Mucosa of descending colon (tissue), 3 donors: ENCODE measurements at regions not wholly inside any gene's neighbourhood (a gene's known extent, or its start where the extent isn't known, plus 50 kb on each side); places are given as distances from the start of the nearest gene placed in this dataset.
A peak's percentile ranks its signal among the peaks of the same experiment; 100 is the strongest.

ENCODE experiments used
- ATAC-seq: fragments of 200-7000 bp; cut with Tn5 transposase; one replicate; pipeline ENCODE4 v1.9.1; 2020; ENCODE audit warnings: mild to moderate bottlenecking, moderate library complexity
- DNase-seq, 3 donors: peaks; one replicate each; pipeline ENCODE4 v3.0.0-alpha.2; 2020
- H3K36me3 ChIP-seq: fragments of 200-600 bp; one replicate; pipeline ENCODE4 v1.8.0; 2021; ENCODE audit warnings: low read depth, mild to moderate bottlenecking
- H3K4me1 ChIP-seq: fragments of 200-600 bp; one replicate; pipeline ENCODE4 v1.8.0; 2021; ENCODE audit warnings: low read depth, mild to moderate bottlenecking
- H3K4me3 ChIP-seq: fragments of 200-600 bp; one replicate; pipeline ENCODE4 v1.8.0; 2021; ENCODE audit warnings: mild to moderate bottlenecking
- H3K9me3 ChIP-seq: fragments of 200-600 bp; one replicate; pipeline ENCODE4 v1.8.0; 2021; ENCODE audit warnings: mild to moderate bottlenecking
- CTCF ChIP-seq: fragments of 200-600 bp; IDR thresholded peaks from one replicate; pipeline ENCODE4 v1.8.0; 2022; ENCODE audit warnings: antibody characterized with exemption, mild to moderate bottlenecking
- intact Hi-C, 2 donors: fragments of 100-400 bp; cut with DNase I in 1 of 2; cut with micrococcal nuclease in 1 of 2; formaldehyde crosslinking; loops; one replicate each; pipeline versions ENCODE4 v1.11.0 to v1.11.1; 2022; cut with DNase I, micrococcal nuclease
- donor health status: DM: no; HTN: no; CAD: no; lungs with moderate emphysema.
- donor health status: DM: no; HTN: no; CAD: no.
- donor health status: DM: no; HTN: yes; CAD: no.

- no peak for DNase-seq
- intact Hi-C loops, result no loop called here
- TF ChIP-seq CTCF, result no peak
Observed at GRCh38 chr13:37456041-37456440, 142.5 kb downstream of the POSTN start.

GRCh38 chr13:37453246-37453645 is 145.3 kb downstream of the POSTN start:
- no peak overlapping the region for H3K4me3 ChIP-seq
- intact Hi-C loops, result no loop called here
- no peaks in the 10 kb centered on the region for H3K36me3 ChIP-seq
- ATAC-seq (no peak), DNase-seq (no peak)
- H3K4me1 ChIP-seq, result no peaks in the 10 kb centered on the region
- H3K9me3 ChIP-seq, result peaks cover 3% of the 10 kb centered on the region
- TF ChIP-seq CTCF, result no peak

More at GRCh38 chr13:37456041-37456440, 142.5 kb downstream of the POSTN start:
- Histone ChIP-seq H3K4me3 (no peak overlapping the region), H3K4me1 (no peaks in the 10 kb centered on the region), H3K9me3 (peaks cover 3% of the 10 kb centered on the region), H3K36me3 (no peaks in the 10 kb centered on the region)
- ATAC-seq, result no peak

- intact Hi-C loops, result no loop called here
- DNase-seq, result no peak
- no peak for ATAC-seq
- Histone ChIP-seq H3K4me1 (no peaks in the 10 kb centered on the region), H3K36me3 (no peaks in the 10 kb centered on the region), H3K4me3 (no peak overlapping the region), H3K9me3 (peaks cover 3% of the 10 kb centered on the region)
- TF ChIP-seq CTCF, result no peak
Observed at GRCh38 chr13:37450276-37450675, 148.3 kb downstream of the POSTN start.

DNA sequence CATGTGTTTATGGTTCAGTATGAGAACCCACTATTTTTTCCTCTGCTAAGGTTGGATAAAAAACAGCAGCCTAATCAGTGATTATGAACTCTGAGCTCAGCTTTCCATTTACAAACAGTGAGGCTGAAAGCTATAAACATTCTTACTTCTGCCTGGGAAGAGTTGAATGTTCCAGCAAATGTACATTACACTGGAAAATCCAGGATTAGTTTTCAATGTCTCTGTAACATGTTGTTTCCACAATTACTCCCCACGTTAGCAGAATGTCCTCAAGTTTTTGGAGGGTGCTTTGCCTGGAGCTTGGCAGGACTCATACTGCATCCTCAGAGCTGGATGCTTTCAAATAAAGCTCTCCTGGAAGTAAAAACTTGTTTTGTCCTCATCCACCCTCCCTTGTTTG is 150.4 kb downstream of the POSTN start:
- Histone ChIP-seq H3K36me3 (no peaks in the 10 kb centered on the region), H3K9me3 (no peaks in the 10 kb centered on the region), H3K4me1 (no peaks in the 10 kb centered on the region), H3K4me3 (no peak overlapping the region)
- DNase-seq, result no peak
- no peak for ATAC-seq
- intact Hi-C loops, result no loop called here
- no peak for TF ChIP-seq CTCF

DNA sequence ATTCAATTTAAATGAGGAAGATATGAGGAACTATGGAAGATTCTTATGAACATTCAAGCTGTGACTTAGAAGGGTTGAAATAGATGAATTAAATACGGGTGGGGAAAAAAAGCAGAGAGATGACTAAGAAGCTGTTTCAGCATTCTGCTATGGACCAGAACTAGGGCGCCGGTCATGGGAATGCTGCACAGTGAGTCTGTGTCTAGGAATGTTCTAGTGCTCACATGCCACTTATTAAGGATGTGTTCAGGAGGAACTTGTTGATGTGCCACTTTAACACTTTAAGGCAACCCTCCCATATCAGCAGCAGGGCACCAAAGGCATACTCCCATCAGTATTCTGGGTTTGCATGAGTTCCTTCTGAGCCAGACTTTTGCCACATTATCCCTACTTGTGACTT is 152.1 kb downstream of the POSTN start:
- Histone ChIP-seq H3K4me3 (no peak overlapping the region), H3K9me3 (no peaks in the 10 kb centered on the region), H3K4me1 (no peaks in the 10 kb centered on the region), H3K36me3 (no peaks in the 10 kb centered on the region)
- no peak for TF ChIP-seq CTCF
- ATAC-seq, result peak; percentile 21
- intact Hi-C loops, result no loop called here
- DNase-seq, result no peak

- Histone ChIP-seq H3K9me3 (no peaks in the 10 kb centered on the region), H3K4me3 (no peak overlapping the region), H3K4me1 (no peaks in the 10 kb centered on the region), H3K36me3 (no peaks in the 10 kb centered on the region)
- TF ChIP-seq CTCF, result no peak
- no peak for ATAC-seq
- DNase-seq, result no peak
- intact Hi-C loops, result no loop called here
Observed at GRCh38 chr13:37443538-37443937, 155.0 kb downstream of the POSTN start.
